SK-N-MC (cell line): ENCODE measurements at regions not wholly inside any gene's neighbourhood (a gene's known extent, or its start where the extent isn't known, plus 50 kb on each side); places are given as distances from the start of the nearest gene placed in this dataset.

Source experiments
- DNase-seq: peaks from one replicate; pipeline ENCODE4 v3.0.0-alpha.2; 2011; ENCODE audit warnings: low read depth, low spot score
- H3K27ac ChIP-seq: fragments of 200-600 bp; sonication (generic); 2 replicates; pipeline ENCODE4 v1.5.1; 2016; ENCODE audit warnings: mixed run types
- H3K36me3 ChIP-seq: fragments of 200-600 bp; sonication (generic); 2 replicates; pipeline ENCODE4 v1.6.1; 2017; ENCODE audit warnings: antibody characterized with exemption, low read length, mixed read lengths; ENCODE audit not compliant: insufficient read depth
- H3K4me3 ChIP-seq: fragments of 200-600 bp; sonication (generic); 2 replicates; pipeline ENCODE4 v1.5.1; 2016
- H3K9ac ChIP-seq: fragments of 200-600 bp; sonication (generic); 2 replicates; pipeline ENCODE4 v1.8.0; 2017; ENCODE audit warnings: mixed run types, mixed read lengths; ENCODE audit not compliant: insufficient read length
- H3K9me3 ChIP-seq: fragments of 200-600 bp; sonication (generic); 2 replicates; pipeline ENCODE4 v1.6.1; 2017; ENCODE audit warnings: low read depth, mild to moderate bottlenecking, antibody characterized with exemption, low read length, moderate library complexity, mixed read lengths
- EZH2 ChIP-seq: fragments of 200-600 bp; sonication (generic); IDR thresholded peaks from one replicate; pipeline ENCODE4 v1.6.1; 2017; ENCODE audit warnings: antibody characterized with exemption
- FOXP2 ChIP-seq: optimal IDR thresholded peaks from 2 replicates; pipeline ENCODE3; 2011; ENCODE audit warnings: mild to moderate bottlenecking, moderate library complexity; ENCODE audit not compliant: insufficient read depth; ENCODE audit errors: extremely low read length, control extremely low read depth
- POLR2AphosphoS5 ChIP-seq: IDR thresholded peaks from 2 replicates; pipeline ENCODE4 v1.6.1; 2012; ENCODE audit warnings: mild to moderate bottlenecking, low read depth, low read length, borderline replicate concordance

GRCh38 chr10:113278221-113278620, 274.6 kb upstream of the HABP2 start:
- Histone ChIP-seq H3K36me3 (no peaks in the 10 kb centered on the region), H3K9me3 (no peaks in the 10 kb centered on the region), H3K9ac (no peak overlapping the region), H3K27ac (no peak overlapping the region), H3K4me3 (no peak overlapping the region; the same call in 1 of the 2 replicates)
- TF ChIP-seq POLR2AphosphoS5 (no peak), EZH2 (no peak), FOXP2 (no peak)
- no peak for DNase-seq

- H3K9ac ChIP-seq: no peak overlapping the region
- TF ChIP-seq FOXP2 (no peak), POLR2AphosphoS5 (no peak), EZH2 (no peak)
- H3K36me3 ChIP-seq: no peaks in the 10 kb centered on the region
- no peak overlapping the region for H3K4me3 ChIP-seq
- DNase-seq: no peak
- H3K27ac ChIP-seq: 0 out of 2 replicates have a peak overlapping the region, but pooled peaks have one; percentile 9
- no peaks in the 10 kb centered on the region for H3K9me3 ChIP-seq
Measured at GRCh38 chr10:113278664-113279063, 274.2 kb upstream of the HABP2 start.

GRCh38 chr10:113279262-113279661, 273.6 kb upstream of the HABP2 start:
- H3K9ac ChIP-seq: no peak overlapping the region
- H3K4me3 ChIP-seq: no peak overlapping the region
- no peak for DNase-seq
- H3K36me3 ChIP-seq: no peaks in the 10 kb centered on the region
- H3K9me3 ChIP-seq: no peaks in the 10 kb centered on the region
- H3K27ac ChIP-seq: no peak overlapping the region
- TF ChIP-seq FOXP2: no peak

GRCh38 chr10:113282564-113282963, 270.3 kb upstream of the HABP2 start:
- Histone ChIP-seq H3K4me3 (no peak overlapping the region), H3K27ac (no peak overlapping the region), H3K9ac (no peak overlapping the region), H3K9me3 (no peaks in the 10 kb centered on the region), H3K36me3 (no peaks in the 10 kb centered on the region)
- DNase-seq: no peak
- TF ChIP-seq POLR2AphosphoS5 (no peak), EZH2 (no peak), FOXP2 (no peak)

- H3K9ac ChIP-seq: no peak overlapping the region
- no peaks in the 10 kb centered on the region for H3K36me3 ChIP-seq
- H3K4me3 ChIP-seq: no peak overlapping the region
- DNase-seq: no peak
- H3K9me3 ChIP-seq: no peaks in the 10 kb centered on the region
- TF ChIP-seq FOXP2: no peak
- TF ChIP-seq POLR2AphosphoS5: no peak
- no peak for TF ChIP-seq EZH2
- H3K27ac ChIP-seq: no peak overlapping the region
Measured at GRCh38 chr10:113283189-113283588, 269.7 kb upstream of the HABP2 start.

GRCh38 chr10:113284635-113285034, 268.2 kb upstream of the HABP2 start:
- TF ChIP-seq EZH2: no peak
- TF ChIP-seq POLR2AphosphoS5: no peak
- TF ChIP-seq FOXP2: no peak
- H3K36me3 ChIP-seq: no peaks in the 10 kb centered on the region
- no peak overlapping the region for H3K4me3 ChIP-seq
- H3K9ac ChIP-seq: no peak overlapping the region
- no peak for DNase-seq
- H3K27ac ChIP-seq: no peak overlapping the region
- no peaks in the 10 kb centered on the region for H3K9me3 ChIP-seq

- TF ChIP-seq POLR2AphosphoS5: no peak
- TF ChIP-seq FOXP2: no peak
- TF ChIP-seq EZH2: no peak
- DNase-seq: no peak
- no peaks in the 10 kb centered on the region for H3K36me3 ChIP-seq
Measured at GRCh38 chr10:113285305-113285704, 267.5 kb upstream of the HABP2 start.

GRCh38 chr10:113287592-113287991, 265.3 kb upstream of the HABP2 start:
- H3K27ac ChIP-seq: no peak overlapping the region
- no peaks in the 10 kb centered on the region for H3K36me3 ChIP-seq
- H3K9ac ChIP-seq: no peak overlapping the region
- DNase-seq: no peak
- H3K9me3 ChIP-seq: no peaks in the 10 kb centered on the region
- TF ChIP-seq EZH2: no peak
- TF ChIP-seq FOXP2: no peak
- no peak for TF ChIP-seq POLR2AphosphoS5
- H3K4me3 ChIP-seq: no peak overlapping the region

More at GRCh38 chr10:113285305-113285704, 267.5 kb upstream of the HABP2 start:
- Histone ChIP-seq H3K27ac (no peak overlapping the region), H3K9me3 (no peaks in the 10 kb centered on the region), H3K9ac (no peak overlapping the region), H3K4me3 (no peak overlapping the region)

GRCh38 chr10:113290137-113290536, 262.7 kb upstream of the HABP2 start:
- TF ChIP-seq EZH2 (no peak), POLR2AphosphoS5 (no peak), FOXP2 (no peak)
- H3K4me3 ChIP-seq: no peak overlapping the region
- H3K36me3 ChIP-seq: no peaks in the 10 kb centered on the region
- H3K9me3 ChIP-seq: no peaks in the 10 kb centered on the region
- no peak overlapping the region for H3K9ac ChIP-seq
- H3K27ac ChIP-seq: no peak overlapping the region
- no peak for DNase-seq

- no peak overlapping the region for H3K9ac ChIP-seq
- no peak overlapping the region for H3K4me3 ChIP-seq
- no peaks in the 10 kb centered on the region for H3K36me3 ChIP-seq
- H3K9me3 ChIP-seq: no peaks in the 10 kb centered on the region
- TF ChIP-seq EZH2 (no peak), FOXP2 (no peak), POLR2AphosphoS5 (no peak)
- no peak overlapping the region for H3K27ac ChIP-seq
- DNase-seq: no peak
Measured at GRCh38 chr10:113291413-113291812, 261.4 kb upstream of the HABP2 start.
